ENCODE measurements at regions not wholly inside any gene's neighbourhood (a gene's known extent, or its start where the extent isn't known, plus 50 kb on each side); places are given as distances from the start of the nearest gene placed in this dataset.

DNA sequence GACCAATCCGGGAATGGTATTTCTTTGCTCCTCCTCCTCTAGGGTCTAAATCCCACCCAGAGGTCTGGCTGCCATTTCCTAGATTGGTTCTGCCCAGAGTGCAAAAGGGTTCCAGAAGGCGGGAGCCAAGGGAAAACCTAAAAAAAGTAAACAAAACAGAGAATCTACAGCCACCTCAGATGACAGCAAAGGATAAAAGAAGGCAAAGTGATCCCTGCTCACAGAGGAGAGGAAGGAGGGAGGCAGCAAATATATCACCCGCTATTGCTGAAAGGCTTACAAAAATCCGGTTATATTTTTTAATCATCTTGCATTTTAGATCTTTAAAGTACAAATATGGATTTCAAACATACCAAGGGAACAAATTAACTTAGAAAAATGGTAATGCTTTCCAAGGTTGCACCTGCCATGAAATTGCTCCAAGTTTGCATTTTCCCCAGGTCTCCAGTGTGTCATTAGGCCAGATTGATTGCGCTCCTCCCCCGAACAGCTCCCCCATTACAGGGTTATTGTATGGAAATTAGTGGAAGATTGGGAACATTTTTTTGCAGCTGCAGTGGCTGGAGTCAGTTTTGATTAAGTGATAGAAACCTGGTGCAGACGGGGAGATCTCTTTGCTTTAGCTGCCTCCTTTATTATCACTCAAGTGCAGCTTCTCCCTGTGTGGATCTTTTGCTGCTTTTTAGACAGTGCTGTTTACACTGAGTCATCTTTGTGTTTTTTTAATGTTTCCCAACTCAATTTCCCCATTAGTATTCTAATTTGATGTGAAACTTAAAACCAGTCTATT, 280.5 kb upstream of the CAMK1G start:
- Histone ChIP-seq H3K27ac (ENCODE audit: extremely low read depth, low read depth, low read length) (no peak overlapping the region), H3K4me1 (ENCODE audit: control insufficient read depth, insufficient read depth, low read length) (no peaks in the 10 kb centered on the region; the same call in 1 of the 2 replicates), H3K9me3 (ENCODE audit: control insufficient read depth, insufficient read depth, low read depth, low read length) (no peaks in the 10 kb centered on the region), H3K4me3 (ENCODE audit: low read depth, low read length) (no peak overlapping the region), H3K36me3 (ENCODE audit: control insufficient read depth in 2 of 2, insufficient read depth in 1 of 2, low read length in 2 of 2) (no peaks in the 10 kb centered on the region)
- TF ChIP-seq ZNF146 (tag by site-specific recombination; IDR thresholded peaks at IDR 0.05) (no peak), GLIS1 (tag by site-specific recombination; IDR thresholded peaks at IDR 0.05) (no peak), ZNF530 (tag by site-specific recombination; IDR thresholded peaks at IDR 0.05; ENCODE audit: low read depth) (no peak), GLIS2 (tag by site-specific recombination; IDR thresholded peaks at IDR 0.05) (no peak), ZNF473 (tag by site-specific recombination; IDR thresholded peaks at IDR 0.05) (no peak), TRIM28 (IDR thresholded peaks at IDR 0.05; ENCODE audit: borderline replicate concordance, low read length) (no peak)
- TF ChIP-seq, protein P1, sequence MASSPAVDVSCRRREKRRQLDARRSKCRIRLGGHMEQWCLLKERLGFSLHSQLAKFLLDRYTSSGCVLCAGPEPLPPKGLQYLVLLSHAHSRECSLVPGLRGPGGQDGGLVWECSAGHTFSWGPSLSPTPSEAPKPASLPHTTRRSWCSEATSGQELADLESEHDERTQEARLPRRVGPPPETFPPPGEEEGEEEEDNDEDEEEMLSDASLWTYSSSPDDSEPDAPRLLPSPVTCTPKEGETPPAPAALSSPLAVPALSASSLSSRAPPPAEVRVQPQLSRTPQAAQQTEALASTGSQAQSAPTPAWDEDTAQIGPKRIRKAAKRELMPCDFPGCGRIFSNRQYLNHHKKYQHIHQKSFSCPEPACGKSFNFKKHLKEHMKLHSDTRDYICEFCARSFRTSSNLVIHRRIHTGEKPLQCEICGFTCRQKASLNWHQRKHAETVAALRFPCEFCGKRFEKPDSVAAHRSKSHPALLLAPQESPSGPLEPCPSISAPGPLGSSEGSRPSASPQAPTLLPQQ (tag by site-specific recombination; IDR thresholded peaks at IDR 0.05), result no peak
- TF ChIP-seq, protein P2, sequence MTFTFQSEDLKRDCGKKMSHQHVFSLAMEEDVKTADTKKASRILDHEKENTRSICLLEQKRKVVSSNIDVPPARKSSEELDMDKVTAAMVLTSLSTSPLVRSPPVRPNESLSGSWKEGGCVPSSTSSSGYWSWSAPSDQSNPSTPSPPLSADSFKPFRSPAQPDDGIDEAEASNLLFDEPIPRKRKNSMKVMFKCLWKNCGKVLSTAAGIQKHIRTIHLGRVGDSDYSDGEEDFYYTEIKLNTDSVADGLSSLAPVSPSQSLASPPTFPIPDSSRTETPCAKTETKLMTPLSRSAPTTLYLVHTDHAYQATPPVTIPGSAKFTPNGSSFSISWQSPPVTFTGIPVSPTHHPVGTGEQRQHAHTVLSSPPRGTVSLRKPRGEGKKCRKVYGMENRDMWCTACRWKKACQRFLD (tag by site-specific recombination; IDR thresholded peaks at IDR 0.05), result no peak
- TF ChIP-seq, protein P3, sequence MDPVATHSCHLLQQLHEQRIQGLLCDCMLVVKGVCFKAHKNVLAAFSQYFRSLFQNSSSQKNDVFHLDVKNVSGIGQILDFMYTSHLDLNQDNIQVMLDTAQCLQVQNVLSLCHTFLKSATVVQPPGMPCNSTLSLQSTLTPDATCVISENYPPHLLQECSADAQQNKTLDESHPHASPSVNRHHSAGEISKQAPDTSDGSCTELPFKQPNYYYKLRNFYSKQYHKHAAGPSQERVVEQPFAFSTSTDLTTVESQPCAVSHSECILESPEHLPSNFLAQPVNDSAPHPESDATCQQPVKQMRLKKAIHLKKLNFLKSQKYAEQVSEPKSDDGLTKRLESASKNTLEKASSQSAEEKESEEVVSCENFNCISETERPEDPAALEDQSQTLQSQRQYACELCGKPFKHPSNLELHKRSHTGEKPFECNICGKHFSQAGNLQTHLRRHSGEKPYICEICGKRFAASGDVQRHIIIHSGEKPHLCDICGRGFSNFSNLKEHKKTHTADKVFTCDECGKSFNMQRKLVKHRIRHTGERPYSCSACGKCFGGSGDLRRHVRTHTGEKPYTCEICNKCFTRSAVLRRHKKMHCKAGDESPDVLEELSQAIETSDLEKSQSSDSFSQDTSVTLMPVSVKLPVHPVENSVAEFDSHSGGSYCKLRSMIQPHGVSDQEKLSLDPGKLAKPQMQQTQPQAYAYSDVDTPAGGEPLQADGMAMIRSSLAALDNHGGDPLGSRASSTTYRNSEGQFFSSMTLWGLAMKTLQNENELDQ (tag by site-specific recombination; IDR thresholded peaks at IDR 0.05; ENCODE audit: low read depth), result no peak
- TF ChIP-seq, protein P4, sequence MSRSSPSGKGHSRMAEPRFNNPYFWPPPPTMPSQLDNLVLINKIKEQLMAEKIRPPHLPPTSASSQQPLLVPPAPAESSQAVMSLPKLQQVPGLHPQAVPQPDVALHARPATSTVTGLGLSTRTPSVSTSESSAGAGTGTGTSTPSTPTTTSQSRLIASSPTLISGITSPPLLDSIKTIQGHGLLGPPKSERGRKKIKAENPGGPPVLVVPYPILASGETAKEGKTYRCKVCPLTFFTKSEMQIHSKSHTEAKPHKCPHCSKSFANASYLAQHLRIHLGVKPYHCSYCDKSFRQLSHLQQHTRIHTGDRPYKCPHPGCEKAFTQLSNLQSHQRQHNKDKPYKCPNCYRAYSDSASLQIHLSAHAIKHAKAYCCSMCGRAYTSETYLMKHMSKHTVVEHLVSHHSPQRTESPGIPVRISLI (tag by site-specific recombination; IDR thresholded peaks at IDR 0.05), result no peak
- CTCF ChIA-PET, result interaction anchor here (0.6 kb wide), 1 partner anchor 32 kb away, joined by 4 read pairs; no protein-coding TSS in a partner anchor
- POLR2A ChIA-PET, result no interaction called here

DNA sequence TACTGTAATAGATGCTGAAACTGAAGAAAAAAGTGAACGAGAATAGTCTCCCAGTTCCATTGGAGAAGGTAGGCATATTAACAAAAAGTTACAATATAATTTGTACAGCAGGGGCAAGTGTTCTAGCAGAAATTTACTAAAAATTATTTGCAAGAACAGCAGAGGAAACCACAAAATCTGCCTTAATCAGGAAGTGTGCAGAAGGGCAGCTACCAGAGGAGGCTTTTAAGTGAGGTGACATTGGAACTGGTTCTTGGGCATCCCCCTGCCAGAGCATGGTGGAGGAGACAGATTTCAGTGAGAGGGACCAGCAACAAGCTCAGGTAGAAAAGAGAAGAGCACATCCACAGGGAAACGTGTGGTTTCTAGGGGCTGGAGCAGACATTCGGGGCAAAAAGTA, 279.3 kb upstream of the CAMK1G start:
- CTCF ChIA-PET, result interaction anchor here (0.7 to 1.8 kb wide), 2 partner anchors 56 to 1496 kb away, joined by 4 to 10 read pairs; no protein-coding TSS in a partner anchor
- Histone ChIP-seq H3K36me3 (ENCODE audit: control insufficient read depth in 2 of 2, insufficient read depth in 1 of 2, low read length in 2 of 2) (no peaks in the 10 kb centered on the region), H3K27ac (ENCODE audit: extremely low read depth, low read depth, low read length) (no peak overlapping the region), H3K4me1 (ENCODE audit: control insufficient read depth, insufficient read depth, low read length) (no peaks in the 10 kb centered on the region; the same call in 1 of the 2 replicates), H3K9me3 (ENCODE audit: control insufficient read depth, insufficient read depth, low read depth, low read length) (no peaks in the 10 kb centered on the region), H3K4me3 (ENCODE audit: low read depth, low read length) (no peak overlapping the region)
- TF ChIP-seq ZNF157 (tag by site-specific recombination; IDR thresholded peaks at IDR 0.05) (no peak), ZNF791 (tag by site-specific recombination; IDR thresholded peaks at IDR 0.05) (no peak), ZNF776 (tag by site-specific recombination; IDR thresholded peaks at IDR 0.05; ENCODE audit: borderline replicate concordance) (no peak), ZNF621 (tag by site-specific recombination; IDR thresholded peaks at IDR 0.05) (no peak), GLI2 (tag by site-specific recombination; IDR thresholded peaks at IDR 0.05; ENCODE audit: borderline replicate concordance, low read depth) (no peak), ZNF324 (tag by site-specific recombination; IDR thresholded peaks at IDR 0.05) (no peak)
- POLR2A ChIA-PET, result no interaction called here
